C4-2B (cell line): ENCODE measurements at regions not wholly inside any gene's neighbourhood (a gene's known extent, or its start where the extent isn't known, plus 50 kb on each side); places are given as distances from the start of the nearest gene placed in this dataset.

Experiments
- H3K27ac ChIP-seq: fragments of 450-650 bp; 2 replicates; pipeline ENCODE4 v1.5.1; 2017
- CTCF ChIP-seq: fragments of 450-650 bp; conservative IDR thresholded peaks from 2 replicates; pipeline ENCODE4 v1.5.1; 2017; ENCODE audit warnings: mild to moderate bottlenecking
- ZFX ChIP-seq: fragments of 450-650 bp; IDR thresholded peaks from 2 replicates; pipeline ENCODE4 v1.6.1; 2017

GRCh38 chr9:115964710-115965347, 188.8 kb upstream of the PAPPA start:
- TF ChIP-seq ZFX: no peak
- no peak for TF ChIP-seq CTCF
- H3K27ac ChIP-seq: no peak overlapping the region

- TF ChIP-seq ZFX: no peak
- no peak for TF ChIP-seq CTCF
- H3K27ac ChIP-seq: no peak overlapping the region
Observed at GRCh38 chr9:115966660-115967059, 186.9 kb upstream of the PAPPA start.

GRCh38 chr9:115969096-115969495, 184.5 kb upstream of the PAPPA start:
- TF ChIP-seq ZFX: no peak
- TF ChIP-seq CTCF: no peak
- no peak overlapping the region for H3K27ac ChIP-seq

- H3K27ac ChIP-seq: no peak overlapping the region
- no peak for TF ChIP-seq ZFX
Observed at GRCh38 chr9:115972362-115972761, 181.2 kb upstream of the PAPPA start.

- TF ChIP-seq CTCF: no peak
- TF ChIP-seq ZFX: no peak
- H3K27ac ChIP-seq: no peak overlapping the region
Observed at GRCh38 chr9:115972843-115973595, 180.6 kb upstream of the PAPPA start.

- TF ChIP-seq ZFX (no peak), CTCF (no peak)
- H3K27ac ChIP-seq: no peak overlapping the region
Observed at GRCh38 chr9:115976781-115977180, 176.8 kb upstream of the PAPPA start.

GRCh38 chr9:115978091-115978490, 175.5 kb upstream of the PAPPA start:
- TF ChIP-seq ZFX: no peak
- TF ChIP-seq CTCF: no peak
- H3K27ac ChIP-seq: no peak overlapping the region

- H3K27ac ChIP-seq: no peak overlapping the region
- no peak for TF ChIP-seq ZFX
- TF ChIP-seq CTCF: no peak
Observed at GRCh38 chr9:115978659-115979096, 174.9 kb upstream of the PAPPA start.
